A549 (cell line): ENCODE measurements at regions not wholly inside any gene's neighbourhood (a gene's known extent, or its start where the extent isn't known, plus 50 kb on each side); places are given as distances from the start of the nearest gene placed in this dataset.

Experiments used
- ATAC-seq, 2 experiments: fragments of 200-7000 bp in 1 of 2; fragments of >200 bp in 1 of 2; cut with Nextera tagmentation in 1 of 2; cut with Tn5 transposase in 1 of 2; 3 replicates each; pipeline versions ENCODE4 v1.8.0 to v1.9.1; 2018 to 2020; ENCODE audit warnings: mild to moderate bottlenecking in 1 of 2, moderate library complexity in 1 of 2
- CTCF ChIA-PET: fragments of 300-600 bp; sonication (Branson Sonifier 250); formaldehyde crosslinking; extraction: SDS; loops from one replicate; lab custom pipeline; 2021; ENCODE audit warnings: antibody characterized with exemption, inconsistent platforms; lab: Yijun Ruan, JAX
- POLR2A ChIA-PET: fragments of 350-600 bp; formaldehyde crosslinking; extraction: SDS; loops from one replicate; lab custom pipeline; 2021; ENCODE audit warnings: antibody characterized with exemption, inconsistent platforms; lab: Yijun Ruan, JAX
- DNase-seq, 2 experiments: peaks; one replicate each; pipeline versions ENCODE4 v3.0.0 to v3.0.0-alpha.2; 2011 to 2016; ENCODE audit warnings: low read depth in 1 of 2, low spot score in 1 of 2
- FAIRE-seq: peaks from 2 replicates; lab custom pipeline; 2011; peaks lifted over from hg19 to GRCh38; lab: Jason Lieb, UNC
- H3K27ac ChIP-seq, 2 experiments: fragments of >200 bp; sonication (Bioruptor Twin); formaldehyde crosslinking; 3 replicates each; pipeline ENCODE4 v1.5.1; 2016 to 2017
- H3K4me1 ChIP-seq: fragments of >200 bp; sonication (Bioruptor Twin); formaldehyde crosslinking; 3 replicates; pipeline ENCODE4 v1.6.1; 2016
- H3K4me2 ChIP-seq: fragments of >200 bp; sonication (Bioruptor Twin); formaldehyde crosslinking; 3 replicates; pipeline ENCODE4 v1.6.1; 2016
- H3K4me3 ChIP-seq: fragments of >200 bp; sonication (Bioruptor Twin); formaldehyde crosslinking; 3 replicates; pipeline ENCODE4 v1.5.1; 2016
- H3K9me3 ChIP-seq: fragments of >200 bp; sonication (Bioruptor Twin); formaldehyde crosslinking; 3 replicates; pipeline ENCODE4 v1.6.1; 2016
- BHLHE40 ChIP-seq: IDR thresholded peaks from 2 replicates; pipeline ENCODE4 v1.6.1; 2012; ENCODE audit warnings: low read depth, low read length, inconsistent platforms
- EHMT2 ChIP-seq: fragments of 200-600 bp; sonication (generic); IDR thresholded peaks from 2 replicates; pipeline ENCODE4 v1.6.1; 2016; ENCODE audit warnings: antibody characterized with exemption, low read depth, mild to moderate bottlenecking, moderate library complexity
- FOSL2 ChIP-seq, 2 experiments: fragments of 450-650 bp in 1 of 2; fragments of >200 bp in 1 of 2; sonication (Bioruptor Twin) in 1 of 2; formaldehyde crosslinking; IDR thresholded peaks; 2 replicates each; pipeline versions ENCODE4 v1.5.0 to v1.6.1; 2016 to 2020; ENCODE audit warnings: mild to moderate bottlenecking in 1 of 2, moderate library complexity in 1 of 2
- HDAC2 ChIP-seq: fragments of 200-600 bp; sonication (generic); IDR thresholded peaks from 2 replicates; pipeline ENCODE4 v1.6.1; 2016
- HES2 ChIP-seq: fragments of >200 bp; sonication (Bioruptor Twin); formaldehyde crosslinking; IDR thresholded peaks from 2 replicates; pipeline ENCODE4 v1.6.1; 2016
- HEYL ChIP-seq: fragments of 250-450 bp; sonication (Bioruptor Pico); IDR thresholded peaks from 2 replicates; pipeline ENCODE4 v1.8.0; 2021; ENCODE audit warnings: mild to moderate bottlenecking, moderate library complexity
- HOXA7 ChIP-seq: fragments of 250-450 bp; sonication (Bioruptor Pico); IDR thresholded peaks from 2 replicates; pipeline ENCODE4 v1.5.0; 2020; ENCODE audit warnings: mild to moderate bottlenecking, moderate library complexity
- HOXB13 ChIP-seq: fragments of 250-450 bp; sonication (Bioruptor Pico); IDR thresholded peaks from 2 replicates; pipeline ENCODE4 v1.5.0; 2020; ENCODE audit warnings: low read depth, mild to moderate bottlenecking, moderate library complexity
- JUNB ChIP-seq: fragments of >200 bp; sonication (Bioruptor Twin); formaldehyde crosslinking; IDR thresholded peaks from 2 replicates; pipeline ENCODE4 v1.6.1; 2016
- KDM5A ChIP-seq: fragments of 200-600 bp; sonication (generic); IDR thresholded peaks from 2 replicates; pipeline ENCODE4 v1.6.1; 2016; ENCODE audit warnings: antibody characterized with exemption, mild to moderate bottlenecking
- MAZ ChIP-seq: fragments of 150-350 bp; IDR thresholded peaks from 2 replicates; pipeline ENCODE4 v1.6.1; 2014; ENCODE audit warnings: antibody characterized with exemption, low read depth, low read length, borderline replicate concordance
- NFE2L2 ChIP-seq: fragments of 150-350 bp; conservative IDR thresholded peaks from 2 replicates; pipeline ENCODE4 v1.6.1; 2014; ENCODE audit warnings: low read length
- NR3C1 ChIP-seq: fragments of >200 bp; sonication (Bioruptor Twin); formaldehyde crosslinking; IDR thresholded peaks from 3 replicates; pipeline ENCODE4 v1.6.1; 2017
- PBX3 ChIP-seq: IDR thresholded peaks from 2 replicates; pipeline ENCODE4 v1.6.1; 2012
- PHF8 ChIP-seq: fragments of 200-600 bp; sonication (generic); IDR thresholded peaks from 2 replicates; pipeline ENCODE4 v1.6.1; 2016; ENCODE audit warnings: low read depth, mild to moderate bottlenecking, antibody characterized with exemption, moderate library complexity, borderline replicate concordance
- POLR2A ChIP-seq: IDR thresholded peaks from 2 replicates; pipeline ENCODE4 v1.6.1; 2012; ENCODE audit warnings: mild to moderate bottlenecking, low read length
- POLR2AphosphoS2 ChIP-seq: conservative IDR thresholded peaks from 2 replicates; pipeline ENCODE4 v1.6.1; 2012; ENCODE audit warnings: low read length, improper control_type of control experiment, inconsistent platforms
- RNF2 ChIP-seq: fragments of 200-600 bp; sonication (generic); IDR thresholded peaks from 2 replicates; pipeline ENCODE4 v1.6.1; 2016; ENCODE audit warnings: low read depth, mild to moderate bottlenecking, antibody characterized with exemption, moderate library complexity, borderline replicate concordance
- SMC3 ChIP-seq: fragments of >200 bp; sonication (Bioruptor Twin); formaldehyde crosslinking; IDR thresholded peaks from 3 replicates; pipeline ENCODE4 v1.6.1; 2018; ENCODE audit warnings: inconsistent platforms
- SREBF2 ChIP-seq: fragments of 450-650 bp; IDR thresholded peaks from 2 replicates; pipeline ENCODE4 v1.6.1; 2014; ENCODE audit warnings: mild to moderate bottlenecking, moderate library complexity
- ZFP36 ChIP-seq: fragments of 450-650 bp; IDR thresholded peaks from 2 replicates; pipeline ENCODE4 v1.6.1; 2014; ENCODE audit warnings: borderline replicate concordance; ENCODE audit not compliant: partially characterized antibody
- ZSCAN20 ChIP-seq: fragments of 250-450 bp; sonication (Bioruptor Pico); IDR thresholded peaks from 2 replicates; pipeline ENCODE4 v1.8.0; 2022; ENCODE audit warnings: mild to moderate bottlenecking, moderate library complexity
- WGBS: methylation state at CpG from one replicate; pipeline ENCODE4 v1.1.6; 2017; ENCODE audit errors: missing lambda C conversion rate; 5-methylcytosine and 5-hydroxymethylcytosine counted together
- TF ChIP-seq, protein P1 (sequence below): fragments of 250-450 bp; sonication (Bioruptor Pico); IDR thresholded peaks from 2 replicates; pipeline ENCODE4 v1.5.0; 2020; ENCODE audit warnings: low read depth, mild to moderate bottlenecking, moderate library complexity
- TF ChIP-seq, protein P2 (sequence below): fragments of 150-350 bp; IDR thresholded peaks from 2 replicates; pipeline ENCODE4 v1.6.1; 2014; ENCODE audit warnings: low read depth, mild to moderate bottlenecking, low read length
- TF ChIP-seq, protein P3 (sequence below): IDR thresholded peaks from 2 replicates; pipeline ENCODE4 v1.6.1; 2012
- TF ChIP-seq, protein P4 (sequence below): fragments of 250-450 bp; sonication (Bioruptor Pico); IDR thresholded peaks from 2 replicates; pipeline ENCODE4 v1.5.0; 2021; ENCODE audit warnings: mild to moderate bottlenecking, moderate library complexity, borderline replicate concordance

GRCh38 chrY:20986037-20986436 is 230.1 kb downstream of the RPS4Y2 start:
- Histone ChIP-seq H3K4me1 (no peaks in the 10 kb centered on the region), H3K4me3 (no peak overlapping the region), H3K4me2 (no peak overlapping the region), H3K9me3 (no peaks in the 10 kb centered on the region), H3K27ac (no peak overlapping the region)
- TF ChIP-seq KDM5A: no peak
- POLR2A ChIA-PET: no interaction called here
- DNase-seq (no peak), ATAC-seq (no peak), FAIRE-seq (no peak)
- WGBS: 8% methylated on average over 1 of the region's 1 CpG
- CTCF ChIA-PET: no interaction called here

GRCh38 chrY:20990123-20990522 is 234.2 kb downstream of the RPS4Y2 start:
- no peak for FAIRE-seq
- H3K4me2 ChIP-seq: no peak overlapping the region
- H3K4me3 ChIP-seq: no peak overlapping the region
- CTCF ChIA-PET: no interaction called here
- POLR2A ChIA-PET: no interaction called here
- 60% methylated on average over 1 of the region's 1 CpG for WGBS
- H3K4me1 ChIP-seq: no peaks in the 10 kb centered on the region
- no peak for DNase-seq
- no peaks in the 10 kb centered on the region for H3K9me3 ChIP-seq
- TF ChIP-seq EHMT2 (no peak), NR3C1 (no peak), NFE2L2 (no peak), ZSCAN20 (CRISPR knock-in tag) (no peak), HOXB13 (CRISPR knock-in tag) (no peak)
- TF ChIP-seq, protein P1, sequence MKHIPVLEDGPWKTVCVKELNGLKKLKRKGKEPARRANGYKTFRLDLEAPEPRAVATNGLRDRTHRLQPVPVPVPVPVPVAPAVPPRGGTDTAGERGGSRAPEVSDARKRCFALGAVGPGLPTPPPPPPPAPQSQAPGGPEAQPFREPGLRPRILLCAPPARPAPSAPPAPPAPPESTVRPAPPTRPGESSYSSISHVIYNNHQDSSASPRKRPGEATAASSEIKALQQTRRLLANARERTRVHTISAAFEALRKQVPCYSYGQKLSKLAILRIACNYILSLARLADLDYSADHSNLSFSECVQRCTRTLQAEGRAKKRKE (CRISPR knock-in tag): no peak
- TF ChIP-seq, all 56 proteins: peak for 0
- H3K27ac ChIP-seq: no peak overlapping the region
- ATAC-seq: no peak

DNA sequence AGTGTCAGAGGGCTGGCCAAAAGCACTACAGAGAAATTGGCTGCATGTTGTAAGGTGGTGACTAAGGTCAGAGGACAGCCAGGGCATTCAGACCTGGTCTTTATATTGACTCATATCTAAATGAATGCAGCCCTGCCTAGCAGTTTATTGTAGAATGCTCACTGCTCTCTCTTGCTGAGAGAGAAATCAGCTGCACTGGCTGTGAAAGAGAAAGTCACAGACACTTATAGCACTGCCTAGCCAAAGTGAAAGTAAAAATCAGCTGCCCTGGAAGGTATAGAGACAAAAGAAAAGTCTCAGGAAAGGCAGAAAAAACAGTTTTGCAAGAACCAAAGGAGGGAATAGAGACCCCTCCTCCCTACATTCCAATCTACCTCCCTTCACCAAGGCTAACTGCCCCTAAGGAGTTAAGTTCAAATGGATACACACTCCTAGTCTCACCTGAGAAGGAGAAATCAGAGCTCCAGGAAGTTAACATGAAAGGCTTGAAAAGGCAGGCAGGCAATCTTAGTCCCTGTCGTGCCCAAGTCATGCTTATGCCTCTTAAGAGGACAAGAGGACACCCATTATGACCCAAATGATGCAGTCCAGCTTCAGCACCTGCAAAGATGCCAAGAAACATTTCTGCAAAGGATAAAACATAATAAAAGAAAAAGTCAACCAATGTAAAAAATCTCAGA is 235.1 kb downstream of the RPS4Y2 start:
- DNase-seq: no peak
- no peak overlapping the region for H3K4me2 ChIP-seq
- no peak for FAIRE-seq
- no peak for ATAC-seq
- H3K27ac ChIP-seq: no peak overlapping the region
- H3K4me1 ChIP-seq: no peaks in the 10 kb centered on the region
- no peak overlapping the region for H3K4me3 ChIP-seq
- TF ChIP-seq HEYL (no peak), POLR2AphosphoS2 (no peak), HES2 (no peak), SREBF2 (no peak), ZFP36 (no peak), PBX3 (no peak), PHF8 (no peak), MAZ (no peak), EHMT2 (no peak)
- POLR2A ChIA-PET: no interaction called here
- H3K9me3 ChIP-seq: no peaks in the 10 kb centered on the region
- CTCF ChIA-PET: no interaction called here
- WGBS: 10% methylated on average over 1 of the region's 1 CpG

DNA sequence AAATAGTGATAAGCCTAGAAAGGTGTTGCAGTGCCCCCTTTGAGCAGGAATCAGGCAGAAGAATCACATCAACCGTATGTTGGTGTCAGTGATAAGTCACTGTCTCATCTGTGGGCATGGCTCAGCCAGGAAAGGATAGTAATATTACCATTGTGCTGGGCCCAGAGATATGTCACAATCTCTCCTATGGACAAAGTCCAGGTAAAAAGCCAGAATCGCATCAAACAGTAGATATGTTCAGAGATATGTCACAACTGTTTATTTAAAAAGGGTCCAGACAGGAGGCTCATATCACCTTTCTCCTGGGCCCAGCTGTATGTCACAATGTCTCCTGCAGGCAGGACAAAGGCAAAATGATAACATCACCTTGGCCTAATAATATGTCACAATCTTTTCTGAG is 241.4 kb downstream of the RPS4Y2 start:
- no peak for ATAC-seq
- Histone ChIP-seq H3K4me1 (no peaks in the 10 kb centered on the region), H3K4me3 (no peak overlapping the region), H3K4me2 (no peak overlapping the region), H3K9me3 (no peaks in the 10 kb centered on the region), H3K27ac (no peak overlapping the region)
- WGBS: 5% methylated on average over 2 of the region's 2 CpGs
- POLR2A ChIA-PET: no interaction called here
- CTCF ChIA-PET: no interaction called here
- no peak for DNase-seq
- FAIRE-seq: no peak
- no peak for TF ChIP-seq RNF2
- TF ChIP-seq, protein P2, sequence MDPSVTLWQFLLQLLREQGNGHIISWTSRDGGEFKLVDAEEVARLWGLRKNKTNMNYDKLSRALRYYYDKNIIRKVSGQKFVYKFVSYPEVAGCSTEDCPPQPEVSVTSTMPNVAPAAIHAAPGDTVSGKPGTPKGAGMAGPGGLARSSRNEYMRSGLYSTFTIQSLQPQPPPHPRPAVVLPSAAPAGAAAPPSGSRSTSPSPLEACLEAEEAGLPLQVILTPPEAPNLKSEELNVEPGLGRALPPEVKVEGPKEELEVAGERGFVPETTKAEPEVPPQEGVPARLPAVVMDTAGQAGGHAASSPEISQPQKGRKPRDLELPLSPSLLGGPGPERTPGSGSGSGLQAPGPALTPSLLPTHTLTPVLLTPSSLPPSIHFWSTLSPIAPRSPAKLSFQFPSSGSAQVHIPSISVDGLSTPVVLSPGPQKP: no peak
- no peak for TF ChIP-seq HEYL
- no peak for TF ChIP-seq HOXA7 (CRISPR knock-in tag)
- no peak for TF ChIP-seq MAZ
- TF ChIP-seq POLR2AphosphoS2: no peak
- no peak for TF ChIP-seq FOSL2 (IDR thresholded peaks at IDR 0.05)
- TF ChIP-seq FOSL2 (CRISPR knock-in tag; IDR thresholded peaks at IDR 0.05): no peak
- TF ChIP-seq BHLHE40: no peak
- TF ChIP-seq KDM5A: no peak
- TF ChIP-seq, protein P3, sequence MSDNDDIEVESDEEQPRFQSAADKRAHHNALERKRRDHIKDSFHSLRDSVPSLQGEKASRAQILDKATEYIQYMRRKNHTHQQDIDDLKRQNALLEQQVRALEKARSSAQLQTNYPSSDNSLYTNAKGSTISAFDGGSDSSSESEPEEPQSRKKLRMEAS: no peak
- TF ChIP-seq SMC3: no peak
- no peak for TF ChIP-seq POLR2A
- no peak for TF ChIP-seq JUNB
- TF ChIP-seq, protein P4, sequence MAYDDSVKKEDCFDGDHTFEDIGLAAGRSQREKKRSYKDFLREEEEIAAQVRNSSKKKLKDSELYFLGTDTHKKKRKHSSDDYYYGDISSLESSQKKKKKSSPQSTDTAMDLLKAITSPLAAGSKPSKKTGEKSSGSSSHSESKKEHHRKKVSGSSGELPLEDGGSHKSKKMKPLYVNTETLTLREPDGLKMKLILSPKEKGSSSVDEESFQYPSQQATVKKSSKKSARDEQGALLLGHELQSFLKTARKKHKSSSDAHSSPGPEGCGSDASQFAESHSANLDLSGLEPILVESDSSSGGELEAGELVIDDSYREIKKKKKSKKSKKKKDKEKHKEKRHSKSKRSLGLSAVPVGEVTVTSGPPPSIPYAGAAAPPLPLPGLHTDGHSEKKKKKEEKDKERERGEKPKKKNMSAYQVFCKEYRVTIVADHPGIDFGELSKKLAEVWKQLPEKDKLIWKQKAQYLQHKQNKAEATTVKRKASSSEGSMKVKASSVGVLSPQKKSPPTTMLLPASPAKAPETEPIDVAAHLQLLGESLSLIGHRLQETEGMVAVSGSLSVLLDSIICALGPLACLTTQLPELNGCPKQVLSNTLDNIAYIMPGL: no peak
- no peak for TF ChIP-seq HDAC2
- TF ChIP-seq NFE2L2: no peak
